Upper lobe of left lung (tissue), 6 donors: ENCODE measurements at regions not wholly inside any gene's neighbourhood (a gene's known extent, or its start where the extent isn't known, plus 50 kb on each side); places are given as distances from the start of the nearest gene placed in this dataset.

Experiments used
- ATAC-seq, 2 donors: fragments of 200-7000 bp; cut with Tn5 transposase; one replicate each; pipeline ENCODE4 v1.9.1; 2022; ENCODE audit warnings: mild to moderate bottlenecking in 2 of 2, moderate library complexity in 2 of 2; ENCODE audit not compliant: low FRiP score in 2 of 2
- DNase-seq, 2 donors: peaks; one replicate each; pipeline ENCODE4 v3.0.0-alpha.2; 2019 to 2020
- H3K27ac ChIP-seq, 4 donors: fragments of 200-600 bp; sonication (generic); one replicate each; pipeline ENCODE4 v1.5.1; 2016 to 2019
- H3K27me3 ChIP-seq, 4 donors: fragments of 200-600 bp; sonication (generic); one replicate each; pipeline ENCODE4 v1.5.1; 2017 to 2019
- H3K36me3 ChIP-seq, 4 donors: fragments of 200-600 bp; sonication (generic); one replicate each; pipeline ENCODE4 v1.5.1; 2016 to 2019
- H3K4me1 ChIP-seq, 4 donors: fragments of 200-600 bp; sonication (generic); one replicate each; pipeline ENCODE4 v1.5.1; 2018 to 2019
- H3K4me3 ChIP-seq, 4 donors: fragments of 200-600 bp; sonication (generic); one replicate each; pipeline ENCODE4 v1.5.1; 2017 to 2019; ENCODE audit warnings: mild to moderate bottlenecking in 2 of 4, moderate library complexity in 1 of 4
- H3K9me3 ChIP-seq, 4 donors: fragments of 200-600 bp; sonication (generic); one replicate each; pipeline ENCODE4 v1.5.1; 2018 to 2019
- EP300 ChIP-seq, 4 donors: sonication (generic); formaldehyde crosslinking; IDR thresholded peaks; one replicate each; pipeline ENCODE4 v1.5.1; 2017; ENCODE audit warnings: antibody characterized with exemption in 4 of 4, control low read depth in 2 of 4
- POLR2A ChIP-seq, 4 donors: fragments of 450-650 bp; IDR thresholded peaks; one replicate each; pipeline ENCODE4 v1.5.1; 2016 to 2017; ENCODE audit warnings: antibody characterized with exemption in 4 of 4, mild to moderate bottlenecking in 2 of 4
- POLR2AphosphoS5 ChIP-seq, 2 donors: sonication (generic); formaldehyde crosslinking; IDR thresholded peaks; one replicate each; pipeline ENCODE4 v1.5.1; 2017; ENCODE audit warnings: antibody characterized with exemption in 2 of 2
- WGBS, 2 donors: methylation state at CpG; one replicate each; pipeline ENCODE4 v1.1.5; 2017 to 2018; 5-methylcytosine and 5-hydroxymethylcytosine counted together
- TF ChIP-seq, protein P1 (sequence below), 6 experiments: fragments of 450-650 bp in 4 of 6; fragments of 200-600 bp in 2 of 6; sonication (generic) in 2 of 6; IDR thresholded peaks; one replicate each; pipeline ENCODE4 v1.5.1; 2016 to 2019; ENCODE audit warnings: antibody characterized with exemption in 6 of 6
- donor health status: DM: no; HTN: no; CAD: no; lungs with moderate emphysema.
- donor health status: DM: no; HTN: yes; CAD: no; lungs with severe emphysema.

DNA sequence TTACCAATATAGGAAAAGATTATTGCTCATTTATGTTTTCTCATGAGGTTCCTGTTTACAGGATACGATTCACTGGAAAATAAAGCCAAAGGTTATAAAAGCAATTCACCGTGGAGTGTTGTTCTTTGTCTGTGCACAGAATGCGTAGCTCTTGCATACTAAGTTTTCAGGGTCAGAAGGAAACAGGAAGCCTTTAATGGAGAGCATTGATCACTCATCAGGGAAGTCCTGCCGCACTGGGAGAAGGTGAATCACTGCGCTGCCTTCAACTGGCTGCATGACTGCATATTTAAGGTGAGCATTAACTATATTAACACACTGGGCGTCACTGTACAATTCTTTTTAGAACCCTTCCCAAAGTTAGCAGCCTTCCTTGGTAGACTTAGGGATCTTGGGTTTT is 74.1 kb upstream of the SYK start:
- no peaks in the 10 kb centered on the region for H3K9me3 ChIP-seq
- WGBS, 2 donors = 53 to 66% methylated on average over 6 of the region's 6 CpGs
- TF ChIP-seq POLR2AphosphoS5 (IDR thresholded peaks at IDR 0.05) (no peak), EP300 (IDR thresholded peaks at IDR 0.05) (no peak), POLR2A (IDR thresholded peaks at IDR 0.05) (no peak)
- TF ChIP-seq, protein P1, sequence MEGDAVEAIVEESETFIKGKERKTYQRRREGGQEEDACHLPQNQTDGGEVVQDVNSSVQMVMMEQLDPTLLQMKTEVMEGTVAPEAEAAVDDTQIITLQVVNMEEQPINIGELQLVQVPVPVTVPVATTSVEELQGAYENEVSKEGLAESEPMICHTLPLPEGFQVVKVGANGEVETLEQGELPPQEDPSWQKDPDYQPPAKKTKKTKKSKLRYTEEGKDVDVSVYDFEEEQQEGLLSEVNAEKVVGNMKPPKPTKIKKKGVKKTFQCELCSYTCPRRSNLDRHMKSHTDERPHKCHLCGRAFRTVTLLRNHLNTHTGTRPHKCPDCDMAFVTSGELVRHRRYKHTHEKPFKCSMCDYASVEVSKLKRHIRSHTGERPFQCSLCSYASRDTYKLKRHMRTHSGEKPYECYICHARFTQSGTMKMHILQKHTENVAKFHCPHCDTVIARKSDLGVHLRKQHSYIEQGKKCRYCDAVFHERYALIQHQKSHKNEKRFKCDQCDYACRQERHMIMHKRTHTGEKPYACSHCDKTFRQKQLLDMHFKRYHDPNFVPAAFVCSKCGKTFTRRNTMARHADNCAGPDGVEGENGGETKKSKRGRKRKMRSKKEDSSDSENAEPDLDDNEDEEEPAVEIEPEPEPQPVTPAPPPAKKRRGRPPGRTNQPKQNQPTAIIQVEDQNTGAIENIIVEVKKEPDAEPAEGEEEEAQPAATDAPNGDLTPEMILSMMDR (IDR thresholded peaks at IDR 0.05) = no peak

DNA sequence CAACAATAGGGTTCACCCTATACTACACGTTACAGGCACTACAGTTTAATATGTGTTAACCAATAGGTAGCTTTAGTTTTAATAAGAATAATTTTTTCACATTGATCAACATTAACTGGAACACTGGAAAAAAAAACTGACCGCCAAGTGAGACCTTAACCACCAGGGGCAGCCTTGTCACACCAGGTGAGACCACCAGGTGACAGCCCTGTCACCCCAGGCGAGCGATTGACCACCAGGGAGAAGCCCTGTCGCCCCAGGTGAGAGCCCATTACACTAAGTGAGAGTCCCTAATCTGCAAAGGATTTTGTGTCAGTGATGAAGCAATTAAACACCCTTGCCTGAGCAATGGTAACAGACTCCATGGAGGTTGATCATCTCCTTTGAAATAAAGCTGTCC is 75.4 kb upstream of the SYK start:
- no peak for DNase-seq

More for the DNA sequence above, 74.1 kb upstream of the SYK start:
- Histone ChIP-seq H3K4me1 (no peaks in the 10 kb centered on the region), H3K36me3 (no peaks in the 10 kb centered on the region), H3K27me3 (no peaks in the 10 kb centered on the region), H3K4me3 (no peak overlapping the region), H3K27ac (no peak overlapping the region)
- no peak for ATAC-seq
- DNase-seq = no peak

DNA sequence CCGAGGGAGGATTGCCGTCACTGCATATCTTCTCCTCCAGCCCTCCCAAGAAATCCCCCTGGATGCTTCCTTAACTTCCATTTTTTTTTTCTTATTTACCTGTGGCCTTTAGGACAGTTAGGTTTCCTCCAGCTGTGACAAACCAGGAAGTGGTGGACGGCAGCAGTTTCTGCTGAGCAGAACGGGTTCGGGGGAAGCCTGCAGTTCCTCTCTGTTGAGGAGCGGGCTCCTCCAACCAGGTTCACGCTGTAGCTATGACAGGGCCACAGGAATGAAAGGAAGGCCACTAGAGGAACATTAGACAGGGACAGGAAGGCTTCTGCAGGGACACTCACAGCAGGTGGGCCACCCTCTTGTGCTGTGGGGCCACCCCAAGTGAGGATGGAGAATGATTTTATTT is 76.7 kb upstream of the SYK start:
- WGBS, 2 donors = 56 to 68% methylated on average over 7 of the region's 7 CpGs
- Histone ChIP-seq H3K27me3 (no peaks in the 10 kb centered on the region), H3K36me3 (no peaks in the 10 kb centered on the region), H3K4me1 (no peaks in the 10 kb centered on the region), H3K27ac (no peak overlapping the region), H3K9me3 (no peaks in the 10 kb centered on the region), H3K4me3 (no peak overlapping the region)
- ATAC-seq (no peak), DNase-seq (no peak)
- TF ChIP-seq EP300 (IDR thresholded peaks at IDR 0.05) (no peak), POLR2A (IDR thresholded peaks at IDR 0.05) (no peak), POLR2AphosphoS5 (IDR thresholded peaks at IDR 0.05) (no peak)
- TF ChIP-seq, protein P1 (IDR thresholded peaks at IDR 0.05) = no peak

More for the DNA sequence above, 75.4 kb upstream of the SYK start:
- Histone ChIP-seq H3K4me1 (no peaks in the 10 kb centered on the region), H3K27ac (no peak overlapping the region), H3K27me3 (no peaks in the 10 kb centered on the region), H3K36me3 (no peaks in the 10 kb centered on the region), H3K9me3 (no peaks in the 10 kb centered on the region), H3K4me3 (no peak overlapping the region)
- TF ChIP-seq, protein P1 (IDR thresholded peaks at IDR 0.05) = no peak
- no peak for TF ChIP-seq EP300 (IDR thresholded peaks at IDR 0.05)
- TF ChIP-seq POLR2AphosphoS5 (IDR thresholded peaks at IDR 0.05) = no peak
- TF ChIP-seq POLR2A (IDR thresholded peaks at IDR 0.05) = no peak
- no peak for ATAC-seq
- WGBS, 2 donors = 84 to 91% methylated on average over 5 of the region's 5 CpGs

DNA sequence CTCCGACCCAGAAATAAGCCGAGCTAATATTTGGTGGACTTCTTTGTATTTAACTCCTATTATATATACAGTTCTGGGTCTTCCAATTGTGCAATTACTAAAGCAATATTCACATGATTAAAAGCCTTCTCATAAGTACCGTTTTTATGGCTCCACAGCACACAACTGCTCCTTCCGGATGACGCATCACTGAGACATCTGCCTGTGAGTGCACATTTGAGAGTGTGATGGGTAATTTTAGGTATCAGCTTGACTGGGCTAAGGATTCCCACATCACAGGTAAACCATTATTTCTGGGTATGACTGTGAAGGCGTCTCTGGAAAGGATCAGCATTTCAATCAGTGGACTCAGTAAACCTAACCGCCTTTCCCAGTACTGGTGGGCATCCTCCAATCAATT is 77.5 kb upstream of the SYK start:
- H3K27ac ChIP-seq = no peak overlapping the region
- H3K27me3 ChIP-seq = no peaks in the 10 kb centered on the region
- WGBS, 2 donors = 86 to 88% methylated on average over 7 of the region's 7 CpGs
- H3K9me3 ChIP-seq = no peaks in the 10 kb centered on the region
- H3K36me3 ChIP-seq = no peaks in the 10 kb centered on the region
- no peak for ATAC-seq
- no peak for DNase-seq
- H3K4me1 ChIP-seq = no peaks in the 10 kb centered on the region
- TF ChIP-seq POLR2AphosphoS5 (IDR thresholded peaks at IDR 0.05) (no peak), EP300 (IDR thresholded peaks at IDR 0.05) (no peak), POLR2A (IDR thresholded peaks at IDR 0.05) (no peak)
- TF ChIP-seq, protein P1 (IDR thresholded peaks at IDR 0.05) = no peak
- H3K4me3 ChIP-seq = no peak overlapping the region

DNA sequence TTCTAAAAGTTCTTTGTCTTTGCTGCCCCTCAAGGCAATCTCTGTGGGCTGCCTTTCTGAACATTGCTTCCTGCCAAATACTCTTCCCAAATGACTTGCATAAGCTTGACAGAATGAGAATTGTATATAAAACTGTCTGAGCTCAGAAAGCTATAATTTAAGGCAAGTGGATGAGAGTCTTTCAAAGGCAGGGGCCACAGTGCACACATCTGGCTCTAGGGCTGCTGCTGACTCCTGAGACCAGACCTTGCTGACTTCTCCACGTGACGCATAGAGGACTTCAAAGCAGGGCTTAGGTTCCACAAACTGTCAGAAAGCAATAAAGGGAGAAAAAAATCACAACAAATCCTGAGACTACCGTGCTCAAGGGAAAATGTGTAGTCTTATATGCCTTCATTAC is 79.4 kb upstream of the DIRAS2 start:
- DNase-seq (no peak), ATAC-seq (no peak)
- Histone ChIP-seq H3K4me3 (no peak overlapping the region), H3K9me3 (no peaks in the 10 kb centered on the region), H3K36me3 (no peaks in the 10 kb centered on the region), H3K27ac (no peak overlapping the region), H3K27me3 (no peaks in the 10 kb centered on the region), H3K4me1 (no peaks in the 10 kb centered on the region)
- TF ChIP-seq, protein P1 (IDR thresholded peaks at IDR 0.05) = no peak
- no peak for TF ChIP-seq POLR2AphosphoS5 (IDR thresholded peaks at IDR 0.05)
- 40 to 47% methylated on average over 3 of the region's 3 CpGs for WGBS, 2 donors
